PC-3 (cell line): ENCODE measurements at regions not wholly inside any gene's neighbourhood (a gene's known extent, or its start where the extent isn't known, plus 50 kb on each side); places are given as distances from the start of the nearest gene placed in this dataset.

Experiments
- CTCF ChIP-seq: fragments of 300-600 bp; sonication (generic); conservative IDR thresholded peaks from 2 replicates; pipeline ENCODE4 v1.5.1; 2017; ENCODE audit warnings: antibody characterized with exemption, low read depth, mild to moderate bottlenecking, low read length
- EZH2 ChIP-seq: fragments of 300-600 bp; sonication (generic); IDR thresholded peaks from one replicate; pipeline ENCODE4 v1.6.1; 2017; ENCODE audit warnings: antibody characterized with exemption, mild to moderate bottlenecking, low read length; ENCODE audit not compliant: unreplicated experiment
- EZH2phosphoT487 ChIP-seq: fragments of 300-600 bp; sonication (generic); IDR thresholded peaks from 2 replicates; pipeline ENCODE4 v1.6.1; 2018; ENCODE audit warnings: mild to moderate bottlenecking, antibody characterized with exemption, low read length, borderline replicate concordance

- TF ChIP-seq CTCF, result no peak
- no peak for TF ChIP-seq EZH2
- TF ChIP-seq EZH2phosphoT487, result no peak
Measured at GRCh38 chr5:62828742-62829603, 250.4 kb downstream of the LRRC70 start.
